GM23248 (cell line): ENCODE measurements at regions not wholly inside any gene's neighbourhood (a gene's known extent, or its start where the extent isn't known, plus 50 kb on each side); places are given as distances from the start of the nearest gene placed in this dataset.

ENCODE experiments used
- EZH2 ChIP-seq: fragments of 200-600 bp; sonication (generic); IDR thresholded peaks from 2 replicates; pipeline ENCODE4 v1.6.1; 2018; ENCODE audit warnings: antibody characterized with exemption, mild to moderate bottlenecking; ENCODE audit not compliant: insufficient read depth, poor library complexity, severe bottlenecking
- EZH2phosphoT487 ChIP-seq: fragments of 200-600 bp; sonication (generic); IDR thresholded peaks from 2 replicates; pipeline ENCODE4 v1.6.1; 2018; ENCODE audit warnings: antibody characterized with exemption, moderate library complexity, mild to moderate bottlenecking, low read depth; ENCODE audit not compliant: insufficient read depth

GRCh38 chr22:23387827-23388516 lies 192.1 kb downstream of the IGLL1 start:
- TF ChIP-seq EZH2phosphoT487 (no peak), EZH2 (no peak)
